GM19025 (cell line): ENCODE measurements at regions not wholly inside any gene's neighbourhood (a gene's known extent, or its start where the extent isn't known, plus 50 kb on each side); places are given as distances from the start of the nearest gene placed in this dataset.

Experiments
- ATAC-seq: cut with Tn5 transposase; IDR thresholded peaks from one replicate; pipeline ENCODE4 v1.9.1; 2021; ENCODE audit warnings: mild to moderate bottlenecking, low read depth, moderate library complexity; ENCODE audit not compliant: unreplicated experiment

GRCh38 chr13:99053636-99054233 is 75.9 kb upstream of the DOCK9 start:
- ATAC-seq, result no peak

GRCh38 chr13:99055281-99055680 is 77.4 kb upstream of the DOCK9 start:
- ATAC-seq, result no peak

GRCh38 chr13:99055735-99056134 is 77.9 kb upstream of the DOCK9 start:
- ATAC-seq, result no peak

GRCh38 chr13:99056381-99057014 is 78.6 kb upstream of the DOCK9 start:
- no peak for ATAC-seq

- ATAC-seq, result no peak
Observed at GRCh38 chr13:99057310-99057975, 79.6 kb upstream of the DOCK9 start.

GRCh38 chr13:99058527-99059495 is 80.9 kb upstream of the DOCK9 start:
- ATAC-seq, result no peak

GRCh38 chr13:99059498-99060075 is 81.7 kb upstream of the DOCK9 start:
- no peak for ATAC-seq

- no peak for ATAC-seq
Observed at GRCh38 chr13:99061411-99061810, 83.5 kb upstream of the DOCK9 start.

GRCh38 chr13:99062593-99062992 is 84.7 kb upstream of the DOCK9 start:
- no peak for ATAC-seq

GRCh38 chr13:99063178-99063577 is 85.3 kb upstream of the DOCK9 start:
- no peak for ATAC-seq

- ATAC-seq, result no peak
Observed at GRCh38 chr13:99063952-99064351, 86.1 kb upstream of the DOCK9 start.

GRCh38 chr13:99064624-99065234 is 86.9 kb upstream of the DOCK9 start:
- ATAC-seq, result no peak

GRCh38 chr13:99065235-99066015 is 87.6 kb upstream of the DOCK9 start:
- ATAC-seq, result no peak

- ATAC-seq, result no peak
Observed at GRCh38 chr13:99066219-99066618, 88.4 kb upstream of the DOCK9 start.

GRCh38 chr13:99067159-99067985 is 89.5 kb upstream of the DOCK9 start:
- no peak for ATAC-seq

- no peak for ATAC-seq
Observed at GRCh38 chr13:99071211-99071610, 93.3 kb upstream of the DOCK9 start.

GRCh38 chr13:99071666-99072065 is 93.8 kb upstream of the DOCK9 start:
- ATAC-seq, result no peak

- no peak for ATAC-seq
Observed at GRCh38 chr13:99072356-99072755, 94.5 kb upstream of the DOCK9 start.
